Mesendoderm (in vitro differentiated cells): ENCODE measurements at regions not wholly inside any gene's neighbourhood (a gene's known extent, or its start where the extent isn't known, plus 50 kb on each side); places are given as distances from the start of the nearest gene placed in this dataset.

Experiments used
- DNase-seq: peaks from one replicate; pipeline ENCODE4 v3.0.0; 2013
- H2AK5ac ChIP-seq: 2 replicates; pipeline ENCODE4 v1.6.1; 2013; ENCODE audit warnings: low read length, inconsistent platforms
- H2BK120ac ChIP-seq: 2 replicates; pipeline ENCODE4 v1.6.1; 2013; ENCODE audit warnings: low read depth, mild to moderate bottlenecking, low read length, moderate library complexity, mixed read lengths
- H2BK15ac ChIP-seq: replicated peaks from 2 replicates; pipeline ENCODE4 v1.6.1; 2013; ENCODE audit warnings: low read depth, mild to moderate bottlenecking, moderate library complexity
- H2BK5ac ChIP-seq: 2 replicates; pipeline ENCODE4 v1.6.1; 2013; ENCODE audit warnings: low read length, inconsistent platforms
- H3K18ac ChIP-seq: 2 replicates; pipeline ENCODE4 v1.6.1; 2013; ENCODE audit warnings: mild to moderate bottlenecking, low read length, mixed read lengths
- H3K23ac ChIP-seq: one replicate; pipeline ENCODE4 v1.6.1; 2013; ENCODE audit warnings: low read length
- H3K27ac ChIP-seq: 2 replicates; pipeline ENCODE4 v1.5.1; 2013; ENCODE audit warnings: low read depth, mild to moderate bottlenecking, inconsistent platforms, low read length, moderate library complexity
- H3K27me3 ChIP-seq: 2 replicates; pipeline ENCODE4 v1.6.1; 2013; ENCODE audit warnings: low read length, control low read depth, mild to moderate bottlenecking, inconsistent platforms; ENCODE audit not compliant: insufficient read depth, poor library complexity
- H3K36me3 ChIP-seq: 2 replicates; pipeline ENCODE4 v1.6.1; 2013; ENCODE audit warnings: low read length, inconsistent platforms; ENCODE audit not compliant: control insufficient read depth, insufficient read depth
- H3K4ac ChIP-seq: one replicate; pipeline ENCODE4 v1.6.1; 2013; ENCODE audit warnings: low read depth, mild to moderate bottlenecking, low read length, moderate library complexity
- H3K4me1 ChIP-seq: 2 replicates; pipeline ENCODE4 v1.6.1; 2013; ENCODE audit warnings: low read depth, low read length, inconsistent platforms; ENCODE audit not compliant: control insufficient read depth
- H3K4me2 ChIP-seq: 2 replicates; pipeline ENCODE4 v1.6.1; 2013; ENCODE audit warnings: low read length
- H3K4me3 ChIP-seq: 2 replicates; pipeline ENCODE4 v1.5.1; 2013; ENCODE audit warnings: mild to moderate bottlenecking, low read length
- H3K56ac ChIP-seq: one replicate; pipeline ENCODE4 v1.6.1; 2013; ENCODE audit warnings: low read length
- H3K79me1 ChIP-seq: 2 replicates; pipeline ENCODE4 v1.6.1; 2013; ENCODE audit warnings: low read length, inconsistent platforms
- H3K79me2 ChIP-seq: 2 replicates; pipeline ENCODE4 v1.6.1; 2013; ENCODE audit warnings: mild to moderate bottlenecking, low read length; ENCODE audit not compliant: control insufficient read depth, insufficient read depth
- H3K9ac ChIP-seq: 2 replicates; pipeline ENCODE4 v1.6.1; 2013; ENCODE audit warnings: low read length, inconsistent platforms
- H4K5ac ChIP-seq: one replicate; pipeline ENCODE4 v1.6.1; 2013; ENCODE audit warnings: low read length
- H4K8ac ChIP-seq: one replicate; pipeline ENCODE4 v1.6.1; 2013; ENCODE audit warnings: low read depth, mild to moderate bottlenecking, control low read depth, low read length, moderate library complexity
- WGBS: extraction: QIAGEN DNeasy Blood & Tissue Kit; methylation state at CpG from one replicate; pipeline ENCODE4 v1.1.7; 2013; ENCODE audit warnings: low lambda C conversion rate, missing lambda C conversion rate; ENCODE audit not compliant: insufficient coverage; ENCODE audit errors: extremely low coverage; 5-methylcytosine and 5-hydroxymethylcytosine counted together

GRCh38 chr1:224497714-224498573 is 63.3 kb upstream of the WDR26 start:
- peak overlapping the region; percentile 85 for H2BK5ac ChIP-seq
- no peak overlapping the region for H4K8ac ChIP-seq
- peak overlapping the region; percentile 75 for H3K27ac ChIP-seq
- peak overlapping the region; percentile 14 for H2AK5ac ChIP-seq
- H3K4me3 ChIP-seq = no peak overlapping the region
- peak overlapping the region; percentile 69 for H3K56ac ChIP-seq
- H3K79me1 ChIP-seq = no peaks in the 10 kb centered on the region
- WGBS = no CpG with 5 or more reads among the region's 3 CpGs
- peak overlapping the region; percentile 62 for H3K18ac ChIP-seq
- DNase-seq = peak; percentile 90
- H2BK15ac ChIP-seq = peak overlapping the region; percentile 39
- no peaks in the 10 kb centered on the region for H3K36me3 ChIP-seq
- H3K4me2 ChIP-seq = no peak overlapping the region
- peak overlapping the region; percentile 73 for H3K4ac ChIP-seq
- no peak overlapping the region for H2BK120ac ChIP-seq
- H4K5ac ChIP-seq = no peak overlapping the region
- H3K4me1 ChIP-seq = peaks cover 30% of the 10 kb centered on the region
- no peaks in the 10 kb centered on the region for H3K27me3 ChIP-seq
- H3K79me2 ChIP-seq = no peaks in the 10 kb centered on the region
- H3K9ac ChIP-seq = no peak overlapping the region
- H3K23ac ChIP-seq = no peak overlapping the region

GRCh38 chr1:224498574-224499170 is 64.1 kb upstream of the WDR26 start:
- Histone ChIP-seq H3K4ac (no peak overlapping the region), H3K4me2 (no peak overlapping the region), H3K4me1 (peaks cover 27% of the 10 kb centered on the region), H2BK5ac (peak overlapping the region; percentile 85), H4K8ac (no peak overlapping the region), H3K79me1 (no peaks in the 10 kb centered on the region), H3K79me2 (no peaks in the 10 kb centered on the region), H3K36me3 (no peaks in the 10 kb centered on the region), H2BK120ac (no peak overlapping the region), H4K5ac (no peak overlapping the region), H3K27ac (peak overlapping the region; percentile 75), H3K9ac (peak overlapping the region; percentile 22), H3K27me3 (no peaks in the 10 kb centered on the region), H3K4me3 (no peak overlapping the region), H2AK5ac (no peak overlapping the region), H3K56ac (peak overlapping the region; percentile 76), H3K23ac (no peak overlapping the region), H2BK15ac (no peak overlapping the region), H3K18ac (no peak overlapping the region)
- no CpG with 5 or more reads among the region's 12 CpGs for WGBS
- DNase-seq = peak; percentile 96

- Histone ChIP-seq H3K56ac (peak overlapping the region; percentile 45), H3K23ac (no peak overlapping the region), H2BK5ac (peak overlapping the region; percentile 47), H3K79me2 (no peaks in the 10 kb centered on the region), H3K4me2 (no peak overlapping the region), H2BK15ac (no peak overlapping the region), H4K5ac (no peak overlapping the region), H3K27me3 (no peaks in the 10 kb centered on the region), H2BK120ac (no peak overlapping the region), H3K79me1 (no peaks in the 10 kb centered on the region), H3K4ac (no peak overlapping the region), H3K27ac (peak overlapping the region; percentile 75), H3K9ac (no peak overlapping the region), H3K36me3 (no peaks in the 10 kb centered on the region), H3K4me3 (no peak overlapping the region), H3K18ac (peak overlapping the region; percentile 44), H3K4me1 (peaks cover 28% of the 10 kb centered on the region), H2AK5ac (no peak overlapping the region), H4K8ac (no peak overlapping the region)
- no peak for DNase-seq
- WGBS = no CpG with 5 or more reads among the region's 2 CpGs
These were observed 64.6 kb upstream of the WDR26 start for GRCh38 chr1:224499204-224499603.

- Histone ChIP-seq H3K27ac (no peak overlapping the region), H3K4me3 (no peak overlapping the region), H3K18ac (no peak overlapping the region), H3K4me2 (no peak overlapping the region), H4K5ac (no peak overlapping the region), H3K79me1 (no peaks in the 10 kb centered on the region), H2BK15ac (no peak overlapping the region), H2BK5ac (no peak overlapping the region), H3K36me3 (no peaks in the 10 kb centered on the region), H3K4ac (no peak overlapping the region), H2BK120ac (no peak overlapping the region), H3K79me2 (no peaks in the 10 kb centered on the region), H3K9ac (no peak overlapping the region), H3K23ac (no peak overlapping the region), H3K27me3 (no peaks in the 10 kb centered on the region), H2AK5ac (peak overlapping the region; percentile 4), H3K4me1 (peaks cover 29% of the 10 kb centered on the region), H3K56ac (no peak overlapping the region), H4K8ac (no peak overlapping the region)
- DNase-seq = no peak
- WGBS = no CpG with 5 or more reads among the region's 4 CpGs
These were observed 66.2 kb upstream of the WDR26 start for GRCh38 chr1:224500796-224501195.

GRCh38 chr1:224501836-224502235 is 67.2 kb upstream of the WDR26 start:
- H2BK15ac ChIP-seq = peak overlapping the region; percentile 41
- H3K4me1 ChIP-seq = peaks cover 29% of the 10 kb centered on the region
- no peak overlapping the region for H3K4me3 ChIP-seq
- DNase-seq = no peak
- H3K36me3 ChIP-seq = no peaks in the 10 kb centered on the region
- H3K79me1 ChIP-seq = no peaks in the 10 kb centered on the region
- no peak overlapping the region for H3K4me2 ChIP-seq
- no peak overlapping the region for H4K8ac ChIP-seq
- peak overlapping the region; percentile 82 for H3K27ac ChIP-seq
- H2AK5ac ChIP-seq = no peak overlapping the region
- peak overlapping the region; percentile 76 for H2BK120ac ChIP-seq
- peak overlapping the region; percentile 81 for H3K56ac ChIP-seq
- no peak overlapping the region for H3K9ac ChIP-seq
- H2BK5ac ChIP-seq = peak overlapping the region; percentile 58
- H4K5ac ChIP-seq = no peak overlapping the region
- H3K4ac ChIP-seq = peak overlapping the region; percentile 17
- WGBS = no CpG with 5 or more reads among the region's 4 CpGs
- H3K23ac ChIP-seq = no peak overlapping the region
- H3K18ac ChIP-seq = peak overlapping the region; percentile 41
- no peaks in the 10 kb centered on the region for H3K79me2 ChIP-seq
- H3K27me3 ChIP-seq = no peaks in the 10 kb centered on the region
